ENCODE measurements at regions not wholly inside any gene's neighbourhood (a gene's known extent, or its start where the extent isn't known, plus 50 kb on each side); places are given as distances from the start of the nearest gene placed in this dataset.

GRCh38 chr2:118473241-118473640 lies 374.2 kb downstream of the EN1 start (continued):
- TF ChIP-seq RAD21 (IDR thresholded peaks at IDR 0.05; ENCODE audit: insufficient read depth, low read depth, low read length) (no peak), ZBTB4 (CRISPR knock-in tag; IDR thresholded peaks at IDR 0.05) (no peak), RELA (IDR thresholded peaks at IDR 0.05; ENCODE audit: borderline replicate concordance, partially characterized antibody) (no peak), SMAD5 (IDR thresholded peaks at IDR 0.05; ENCODE audit: low read depth) (no peak)

GRCh38 chr2:118470297-118470696 lies 377.2 kb downstream of the EN1 start:
- no peaks in the 10 kb centered on the region; a peak in 1 of 4 replicates for H3K27me3 ChIP-seq (replicated peaks in 1 of 2; ENCODE audit: control insufficient read depth in 2 of 2, insufficient read depth in 2 of 2, low read length in 1 of 2)
- no peaks in the 10 kb centered on the region for H3K9me3 ChIP-seq (replicated peaks; ENCODE audit: control insufficient read depth, insufficient read depth, low read length)
- H3K4me2 ChIP-seq (ENCODE audit: control insufficient read depth, insufficient read depth), result no peak overlapping the region
- ATAC-seq (no peak), DNase-seq (ENCODE audit: low read depth, low spot score) (no peak), FAIRE-seq (no peak)
- RAD21 ChIA-PET (ENCODE audit: unreplicated experiment), result no interaction called here
- H3K79me2 ChIP-seq (ENCODE audit: control insufficient read depth, insufficient read depth, low read length), result no peaks in the 10 kb centered on the region
- no peak overlapping the region for H3K27ac ChIP-seq (ENCODE audit: control insufficient read depth, insufficient read depth)
- SMC1A ChIA-PET (ENCODE audit: uncharacterized antibody, unreplicated experiment), result no interaction called here
- no peak overlapping the region for H3K9ac ChIP-seq (ENCODE audit: control insufficient read depth, insufficient read depth, low read length)
- no peaks in the 10 kb centered on the region for H3K36me3 ChIP-seq (ENCODE audit: control insufficient read depth in 2 of 2, insufficient read depth in 2 of 2, low read length in 1 of 2)
- POLR2A ChIA-PET, result no interaction called here
- 0% methylated on average over 2 of the region's 4 CpGs for WGBS (ENCODE audit: insufficient coverage, insufficient replicate concordance, low lambda C conversion rate, missing lambda C conversion rate)
- H3K4me3 ChIP-seq, result no peak overlapping the region
- H4K20me1 ChIP-seq (ENCODE audit: control insufficient read depth, insufficient read depth), result no peaks in the 10 kb centered on the region
- CTCF ChIA-PET, result no interaction called here
- BruUV-seq (replicated peaks), result no TSS peak
- in situ Hi-C loops (cut with MboI) (no loop called here), intact Hi-C loops (cut with micrococcal nuclease; ENCODE audit: unreplicated experiment) (no loop called here)
- H2AFZ ChIP-seq (ENCODE audit: control insufficient read depth, low read depth, low read length), result no peak overlapping the region
- H3K4me1 ChIP-seq (ENCODE audit: control insufficient read depth, insufficient read depth, low read length), result no peaks in the 10 kb centered on the region
- TF ChIP-seq YY1 (IDR thresholded peaks at IDR 0.05; ENCODE audit: low read depth, low read length), result no peak
- no peak for TF ChIP-seq WRNIP1 (IDR thresholded peaks at IDR 0.05; ENCODE audit: borderline replicate concordance, low read depth, low read length)
- no peak for TF ChIP-seq SUPT20H (IDR thresholded peaks at IDR 0.05; ENCODE audit: borderline replicate concordance, control insufficient read depth, low read depth, low read length)
- TF ChIP-seq PRDM15 (CRISPR knock-in tag; IDR thresholded peaks at IDR 0.05), result no peak
- no peak for TF ChIP-seq ATF7 (IDR thresholded peaks at IDR 0.05; ENCODE audit: low read depth)
- no peak for TF ChIP-seq ZBTB11 (CRISPR knock-in tag; IDR thresholded peaks at IDR 0.05)
- no peak for TF ChIP-seq FOXM1 (IDR thresholded peaks at IDR 0.05; ENCODE audit: low read depth, low read length)
- no peak for TF ChIP-seq ETV6 (conservative IDR thresholded peaks at IDR 0.05 in 1 of 2, IDR thresholded peaks at IDR 0.05 in 1 of 2; ENCODE audit: borderline replicate concordance in 1 of 2, low read depth in 1 of 2)

Data from GM12878 (cell line).